ENCODE measurements at regions not wholly inside any gene's neighbourhood (a gene's known extent, or its start where the extent isn't known, plus 50 kb on each side); places are given as distances from the start of the nearest gene placed in this dataset.

GRCh38 chr13:103884101-103884723 lies 818.0 kb upstream of the SLC10A2 start:
- TF ChIP-seq CTCF (IDR thresholded peaks at IDR 0.05) (no peak), POLR2A (IDR thresholded peaks at IDR 0.05) (no peak)

Data from lower leg skin (tissue), 3 donors.